ENCODE measurements at regions not wholly inside any gene's neighbourhood (a gene's known extent, or its start where the extent isn't known, plus 50 kb on each side); places are given as distances from the start of the nearest gene placed in this dataset.

DNA sequence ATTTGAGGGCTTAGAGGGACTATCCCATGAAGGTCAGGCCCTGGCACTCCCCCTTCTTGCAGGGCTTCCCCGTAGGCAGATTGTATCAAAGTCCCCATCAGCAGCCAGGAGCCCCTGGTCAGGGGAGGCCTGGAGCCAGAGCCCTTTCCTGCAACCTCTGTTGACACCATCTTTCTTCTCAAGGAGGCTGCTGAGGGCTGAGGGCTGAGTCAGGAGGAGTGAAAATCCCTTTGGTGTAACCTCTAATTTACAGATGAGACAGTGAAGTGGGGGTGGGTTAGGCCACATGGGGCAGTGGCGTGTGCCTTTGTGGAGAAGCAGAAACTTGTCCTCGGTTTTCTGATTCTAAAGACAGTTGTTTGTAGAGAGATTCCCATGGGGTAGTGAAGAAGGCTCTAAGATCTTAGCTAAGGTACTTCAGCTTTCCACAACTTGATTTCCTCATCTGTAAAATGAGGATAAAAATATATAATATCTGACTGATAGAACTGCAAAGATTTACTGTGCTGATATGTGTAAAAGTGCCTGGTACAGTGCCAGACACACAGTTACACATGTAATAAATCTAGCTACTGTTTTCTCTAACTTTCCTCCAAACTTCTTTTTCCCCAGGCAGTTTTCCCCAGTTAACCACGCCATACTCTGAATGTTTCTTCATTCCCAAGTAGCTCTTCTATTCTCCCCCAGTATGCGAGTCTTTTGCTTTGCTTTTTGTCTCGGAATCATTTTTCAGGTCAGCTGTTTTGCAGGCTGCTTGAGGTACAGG, 249.4 kb upstream of the TPM1 start:
- no peak for DNase-seq (ENCODE audit: low read depth in 1 of 2, low spot score in 1 of 2)

DNA sequence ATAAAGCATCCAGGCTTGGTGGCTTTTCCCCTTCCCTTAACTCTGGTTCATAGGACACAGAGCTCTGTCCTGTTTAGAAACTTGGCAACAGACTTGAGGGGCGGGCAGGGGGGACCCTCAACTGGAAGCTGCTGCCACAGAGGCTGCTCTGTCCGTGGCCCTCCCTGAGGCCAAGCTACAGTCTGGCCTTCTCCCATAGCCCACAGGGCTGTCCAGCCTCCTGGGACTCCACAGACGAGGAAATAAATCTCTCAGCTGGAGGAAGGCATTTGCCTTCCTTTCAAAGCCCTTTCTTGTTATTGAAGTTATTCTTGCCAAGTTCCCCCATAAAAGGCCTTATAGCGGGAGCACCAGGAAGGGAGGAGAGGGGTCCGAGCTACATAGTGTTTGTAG, 248.8 kb upstream of the TPM1 start:
- no peak for DNase-seq (ENCODE audit: low read depth in 1 of 2, low spot score in 1 of 2)

DNA sequence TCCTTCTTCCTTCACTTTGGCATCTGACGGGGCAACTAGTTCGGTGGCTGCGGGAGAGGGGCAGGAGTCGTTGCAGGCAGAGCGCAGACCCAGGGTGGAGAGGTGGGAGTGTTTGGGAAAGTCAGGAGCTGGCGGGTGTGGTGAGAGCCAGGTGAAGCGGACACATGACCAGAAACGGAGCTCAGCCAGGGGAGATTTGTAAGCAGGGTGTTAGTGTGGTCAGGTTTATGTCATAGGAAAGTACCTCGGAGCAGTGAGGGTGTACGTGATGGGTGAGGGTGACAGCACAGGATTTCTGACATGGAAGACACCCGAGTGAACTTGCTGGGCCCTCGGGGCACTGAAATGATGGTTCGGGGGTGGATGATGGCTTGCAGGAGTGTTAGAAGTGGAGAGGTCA, 247.4 kb upstream of the TPM1 start:
- DNase-seq (ENCODE audit: low read depth in 1 of 2, low spot score in 1 of 2): no peak

DNA sequence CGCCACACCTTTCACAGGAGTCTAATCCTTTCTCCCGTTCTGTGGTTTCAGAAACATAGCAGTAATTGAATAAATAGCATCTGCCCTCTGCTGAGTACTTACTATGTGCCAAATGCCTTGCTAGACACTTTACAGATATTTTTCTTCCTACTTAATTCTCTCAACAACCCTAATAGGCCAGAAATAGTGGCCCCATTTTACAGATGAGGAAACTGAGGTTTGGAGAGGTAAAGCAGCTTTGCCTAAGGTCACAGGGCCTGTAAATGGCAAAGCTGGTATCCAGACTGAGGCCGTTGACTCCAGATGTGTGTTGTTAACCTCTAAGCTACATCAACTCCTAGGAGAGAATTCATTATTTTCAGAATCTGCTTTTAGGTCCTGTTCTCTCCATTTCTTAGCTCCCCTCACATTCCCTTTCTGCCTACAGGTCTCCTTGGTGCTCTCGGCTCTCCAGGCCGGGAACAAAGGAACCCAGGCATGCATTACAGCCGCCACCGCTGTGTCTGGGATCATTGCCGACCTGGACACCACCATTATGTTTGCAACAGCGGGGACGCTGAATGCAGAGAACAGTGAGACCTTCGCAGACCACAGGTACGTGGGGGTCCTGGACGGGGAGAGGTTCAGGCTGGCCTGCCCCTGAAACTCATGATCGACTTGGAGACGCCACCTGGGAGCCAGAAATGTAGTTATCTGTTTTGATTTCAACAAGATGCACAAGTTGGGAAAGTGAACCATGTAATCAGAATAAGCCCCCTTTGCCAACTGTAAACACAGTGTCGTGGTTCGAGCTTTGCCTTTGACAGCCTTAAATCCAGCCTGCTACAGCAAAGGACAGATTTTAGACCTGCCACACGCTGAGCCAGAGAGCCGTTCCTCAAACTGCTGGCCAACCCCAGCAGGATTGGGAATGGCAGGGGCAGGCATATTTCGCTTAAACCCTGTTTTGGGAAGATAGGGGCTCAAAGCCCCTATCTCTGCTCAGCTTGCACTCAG, 246.5 kb upstream of the TPM1 start:
- no peak for DNase-seq (ENCODE audit: low read depth in 1 of 2, low spot score in 1 of 2)

DNA sequence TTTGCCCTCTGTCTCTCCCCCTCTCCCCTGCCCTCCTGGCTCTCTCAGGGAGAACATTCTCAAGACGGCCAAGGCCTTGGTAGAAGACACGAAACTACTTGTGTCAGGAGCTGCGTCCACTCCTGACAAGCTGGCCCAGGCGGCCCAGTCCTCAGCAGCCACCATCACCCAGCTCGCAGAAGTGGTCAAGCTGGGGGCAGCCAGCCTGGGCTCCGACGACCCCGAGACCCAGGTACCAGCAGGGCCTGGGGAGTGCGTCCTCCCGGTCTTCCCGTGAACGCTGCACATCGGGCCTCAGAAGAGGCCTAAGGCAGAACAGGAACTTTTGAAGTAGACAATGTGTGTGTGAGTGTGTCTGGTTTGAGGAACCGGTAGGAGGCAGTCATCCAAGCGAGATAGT, 245.4 kb upstream of the TPM1 start:
- no peak for DNase-seq (ENCODE audit: low read depth in 1 of 2, low spot score in 1 of 2)

DNA sequence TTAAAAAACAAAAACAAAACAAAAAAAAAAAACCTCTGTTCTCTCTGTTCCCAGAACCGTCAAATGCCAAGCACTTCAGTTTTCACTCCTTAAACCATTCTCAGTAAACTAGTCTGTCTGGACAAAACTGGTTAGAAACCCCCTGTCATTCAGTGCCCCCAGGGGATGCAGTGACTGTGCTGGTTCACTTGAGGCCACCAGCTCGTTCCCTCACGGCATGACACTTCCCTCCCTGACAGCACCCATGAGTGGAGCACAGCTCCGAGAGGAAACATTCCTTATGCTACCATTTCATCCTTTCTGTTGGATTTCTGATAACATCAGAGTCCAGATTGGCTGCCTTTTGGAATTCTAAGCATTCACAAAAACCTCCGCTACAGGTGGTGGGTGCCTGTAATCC, 244.0 kb upstream of the TPM1 start:
- no peak for DNase-seq (ENCODE audit: low read depth in 1 of 2, low spot score in 1 of 2)

DNA sequence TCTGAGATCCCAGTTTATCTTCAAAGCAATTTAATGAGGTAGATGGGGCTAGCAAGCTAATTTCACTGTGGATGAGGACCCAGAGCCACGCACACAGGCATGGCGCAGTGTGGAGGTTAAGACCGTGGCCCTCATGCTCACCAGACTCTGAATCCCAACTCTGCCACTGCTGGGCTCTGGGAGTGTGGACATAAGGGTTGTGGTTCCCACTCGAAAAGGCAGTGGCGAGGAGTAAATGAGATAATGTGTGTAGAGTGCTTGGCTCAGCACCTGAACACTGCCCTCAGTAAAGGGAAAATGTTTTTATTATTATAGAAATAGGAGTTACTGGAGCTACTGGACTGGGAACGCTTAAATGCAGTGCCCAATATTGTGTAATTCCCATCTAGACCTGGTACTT, 243.5 kb upstream of the TPM1 start:
- no peak for DNase-seq (ENCODE audit: low read depth in 1 of 2, low spot score in 1 of 2)

DNA sequence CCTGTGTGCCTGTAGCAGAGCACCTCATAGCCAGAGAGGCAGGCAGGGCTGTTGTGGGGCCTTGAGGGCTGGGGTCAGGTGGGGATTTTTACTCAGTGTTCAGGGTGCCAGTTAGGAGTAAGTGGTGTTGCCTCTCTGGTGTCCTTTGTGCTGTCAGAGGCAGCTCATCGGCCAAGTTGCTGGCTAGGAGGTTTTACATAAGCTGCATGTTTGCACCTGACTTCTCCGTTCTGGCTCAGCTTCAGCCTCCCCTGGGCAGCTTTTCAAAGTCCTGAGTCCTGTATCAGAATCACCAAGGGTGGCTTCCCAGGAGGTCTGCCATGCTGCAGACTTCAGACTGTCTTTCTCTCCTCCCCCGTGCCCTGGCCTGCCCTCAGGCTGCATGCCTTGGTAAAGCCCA, 242.6 kb upstream of the TPM1 start:
- no peak for DNase-seq (ENCODE audit: low read depth in 1 of 2, low spot score in 1 of 2)

DNA sequence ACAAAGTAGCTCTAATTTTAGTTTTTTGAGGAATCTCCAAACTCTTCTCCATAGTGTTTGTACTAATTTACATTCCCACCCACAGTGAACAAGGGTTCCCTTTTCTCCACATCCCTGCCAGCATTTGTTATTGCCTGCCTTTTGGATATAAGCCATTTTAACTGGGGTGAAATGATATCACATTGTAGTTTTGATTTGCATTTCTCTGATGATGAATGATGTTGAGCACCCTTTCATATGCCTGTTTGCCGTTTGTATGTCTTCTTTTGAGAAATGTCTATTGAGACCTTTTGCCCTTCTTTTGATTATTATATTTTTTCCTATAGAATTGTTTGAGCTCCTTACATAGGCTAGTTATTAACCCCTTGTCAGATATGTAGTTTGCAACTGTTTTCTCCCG, 239.9 kb upstream of the TPM1 start:
- DNase-seq (ENCODE audit: low read depth in 1 of 2, low spot score in 1 of 2): no peak

DNA sequence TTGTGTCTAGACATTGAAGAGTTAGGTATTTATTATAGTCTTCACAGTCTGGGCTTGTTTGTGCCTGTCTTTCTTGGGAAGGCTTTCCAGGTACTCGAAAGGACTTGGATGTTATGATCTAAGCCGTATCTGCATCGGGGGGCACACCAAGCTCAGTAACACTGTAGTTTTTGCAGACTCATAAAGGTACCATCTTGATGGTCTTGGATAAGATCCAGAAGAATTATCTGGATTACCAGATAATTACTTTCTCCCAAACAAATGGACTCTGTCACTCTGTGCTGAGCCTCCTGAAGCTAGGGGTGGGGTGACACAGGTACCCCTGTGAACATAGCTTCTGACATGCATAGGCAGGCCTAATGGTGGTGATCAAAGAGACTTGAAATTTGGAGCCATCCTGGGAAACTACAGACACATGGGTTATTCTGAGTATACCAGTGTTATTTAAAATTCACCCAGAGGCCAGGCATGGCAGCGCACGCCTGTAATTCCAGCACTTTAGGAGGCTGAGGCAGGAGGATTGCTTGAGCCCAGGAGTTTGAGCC, 238.6 kb upstream of the TPM1 start:
- DNase-seq (ENCODE audit: low read depth in 1 of 2, low spot score in 1 of 2): no peak

DNA sequence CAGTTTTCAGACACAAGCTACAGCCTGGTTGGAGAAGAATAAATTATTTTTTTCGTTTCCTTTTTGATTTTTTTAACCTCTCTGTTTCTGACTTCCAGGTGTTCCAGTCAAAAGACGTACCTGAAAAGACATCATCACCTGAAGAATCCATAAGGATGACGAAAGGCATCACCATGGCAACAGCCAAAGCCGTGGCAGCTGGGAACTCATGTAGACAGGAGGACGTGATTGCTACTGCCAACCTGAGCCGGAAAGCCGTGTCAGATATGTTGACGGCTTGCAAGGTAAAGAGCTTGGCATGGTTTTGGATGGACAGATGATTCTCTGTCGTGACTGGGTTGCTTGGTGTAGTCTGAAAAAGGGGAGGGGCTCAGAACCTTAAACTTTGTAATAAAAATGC, 237.0 kb upstream of the TPM1 start:
- no peak for DNase-seq (ENCODE audit: low read depth in 1 of 2, low spot score in 1 of 2)

DNA sequence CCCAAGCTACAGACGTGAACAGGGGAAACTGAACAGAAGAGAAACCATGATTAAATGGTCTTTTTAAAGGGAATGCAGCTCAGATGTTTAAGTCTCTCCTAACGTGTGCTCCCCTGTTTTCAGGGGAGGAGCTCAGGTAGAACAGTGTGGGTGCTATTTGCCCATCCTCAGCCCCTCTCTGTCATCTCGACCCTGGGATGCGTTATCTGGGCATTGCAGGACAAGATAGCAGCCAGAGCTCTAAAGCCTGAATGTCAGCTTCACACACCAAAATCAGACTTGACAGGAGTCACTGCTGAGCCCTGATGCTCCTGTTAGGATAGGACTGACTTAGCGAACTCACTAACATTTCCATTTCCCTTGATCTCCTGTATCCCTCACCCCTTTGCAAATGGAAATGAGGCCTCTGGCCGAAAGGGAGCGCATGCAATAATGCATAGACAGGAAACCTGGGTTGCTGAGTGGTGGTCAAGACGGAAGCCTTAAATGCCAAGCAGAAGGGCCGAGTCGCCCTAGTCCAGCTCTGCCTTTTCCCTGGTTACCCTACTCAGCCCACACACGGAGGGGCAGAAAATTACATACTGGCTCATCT, 234.9 kb upstream of the TPM1 start:
- DNase-seq (ENCODE audit: low read depth in 1 of 2, low spot score in 1 of 2): no peak

DNA sequence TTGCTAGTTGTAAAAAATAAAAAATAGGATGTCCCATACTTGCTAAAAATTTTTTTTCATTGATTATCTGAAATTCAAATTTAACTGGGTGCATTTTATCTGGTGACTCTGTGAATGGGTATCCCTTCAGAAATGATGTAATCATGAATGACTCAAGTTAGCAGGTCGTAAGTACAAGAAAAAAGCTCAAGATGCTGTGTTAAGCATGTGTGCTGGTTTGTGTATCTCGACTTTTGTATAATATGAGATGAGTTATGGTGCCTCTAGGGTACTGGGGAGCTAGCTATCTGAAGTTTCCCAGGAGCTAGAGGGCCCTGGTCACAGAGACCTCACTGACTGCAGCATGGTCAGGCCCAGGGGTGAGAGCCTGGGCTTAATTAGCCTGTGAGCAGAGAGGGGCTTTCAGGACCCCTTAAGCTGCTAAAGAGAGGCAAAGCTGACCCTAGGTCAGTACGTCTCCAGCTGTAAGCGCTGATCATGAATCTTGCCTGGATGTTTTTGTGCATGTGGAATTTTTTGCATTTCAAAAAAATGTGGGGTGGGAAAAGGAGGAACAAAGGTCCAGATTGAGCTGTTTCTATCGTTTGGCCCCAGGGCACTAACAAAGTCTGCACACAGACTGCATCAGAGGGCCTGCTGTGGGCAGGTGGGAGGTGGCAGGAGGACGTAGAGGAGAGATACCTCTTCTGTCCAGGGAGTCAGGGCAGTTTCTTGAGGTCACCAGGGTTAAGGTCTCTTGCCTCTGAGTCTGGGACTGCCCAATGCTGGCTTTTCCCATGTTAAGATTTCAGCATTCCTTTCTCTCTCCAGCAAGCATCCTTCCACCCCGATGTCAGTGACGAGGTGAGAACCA, 233.2 kb upstream of the TPM1 start:
- no peak for DNase-seq (ENCODE audit: low read depth in 1 of 2, low spot score in 1 of 2)

DNA sequence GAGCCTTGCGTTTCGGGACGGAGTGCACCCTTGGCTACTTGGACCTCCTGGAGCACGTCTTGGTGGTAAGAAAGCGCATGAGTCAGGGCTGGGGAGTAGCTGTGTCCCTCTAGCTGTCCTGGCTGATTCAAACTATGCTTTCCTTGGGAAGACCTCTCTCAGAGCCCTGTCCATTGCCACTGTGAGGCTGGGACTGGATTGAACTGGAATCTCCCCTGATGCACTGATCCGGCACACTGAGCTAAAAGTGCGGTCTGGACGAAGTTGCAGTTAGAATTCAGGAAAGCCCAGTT, 232.6 kb upstream of the TPM1 start:
- no peak for DNase-seq (ENCODE audit: low read depth in 1 of 2, low spot score in 1 of 2)

DNA sequence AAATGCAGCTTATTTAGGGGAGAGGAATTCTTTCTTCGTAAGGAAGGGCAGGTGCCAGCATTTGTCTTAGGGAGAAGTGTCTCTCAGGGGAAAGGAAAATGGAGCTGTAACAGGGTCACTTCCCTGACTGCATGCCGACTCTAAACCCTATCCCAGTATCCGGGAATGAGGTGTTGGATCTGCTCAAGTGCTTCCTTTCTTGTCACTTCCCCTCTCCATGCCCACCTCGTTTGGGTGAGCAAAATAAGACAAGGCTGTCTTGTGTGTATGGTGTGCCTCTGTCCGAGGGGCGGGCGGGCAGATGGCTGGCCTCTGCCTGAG, 230.1 kb upstream of the TPM1 start:
- DNase-seq (ENCODE audit: low read depth in 1 of 2, low spot score in 1 of 2): no peak

DNA sequence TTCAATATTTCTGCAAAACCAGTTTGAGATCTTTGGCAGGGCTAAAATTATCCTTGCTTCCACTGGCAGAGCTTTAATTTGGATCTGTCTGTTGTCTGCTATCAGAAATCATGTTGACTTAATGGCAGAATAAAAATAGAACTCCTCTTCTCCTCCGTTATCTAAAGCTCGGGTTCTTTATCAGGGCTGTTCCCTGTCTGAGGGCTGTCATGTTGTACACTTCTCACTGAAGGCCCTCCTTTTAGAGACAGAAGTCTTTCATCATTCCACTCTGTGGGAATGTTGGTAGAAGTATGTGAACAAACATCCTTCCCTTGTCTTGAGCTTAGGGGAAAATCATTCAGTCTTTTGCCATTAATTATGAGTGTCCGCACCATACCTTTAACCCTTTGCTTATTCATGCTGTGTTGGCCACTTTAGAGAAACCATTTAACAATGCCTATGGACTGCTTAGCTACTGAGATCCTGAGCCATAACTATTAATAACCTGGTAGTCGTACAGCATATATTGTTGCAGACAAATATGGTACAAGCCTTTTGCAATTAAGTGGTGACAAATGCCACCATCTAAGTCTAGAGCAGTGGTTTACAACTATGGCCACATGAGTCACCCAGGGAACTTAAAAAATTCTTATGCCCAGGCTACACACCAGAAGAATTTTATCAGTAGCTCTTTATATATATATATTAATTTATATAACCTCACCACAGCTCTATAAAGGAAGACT, 226.0 kb upstream of the TPM1 start:
- DNase-seq (ENCODE audit: low read depth in 1 of 2, low spot score in 1 of 2): no peak

DNA sequence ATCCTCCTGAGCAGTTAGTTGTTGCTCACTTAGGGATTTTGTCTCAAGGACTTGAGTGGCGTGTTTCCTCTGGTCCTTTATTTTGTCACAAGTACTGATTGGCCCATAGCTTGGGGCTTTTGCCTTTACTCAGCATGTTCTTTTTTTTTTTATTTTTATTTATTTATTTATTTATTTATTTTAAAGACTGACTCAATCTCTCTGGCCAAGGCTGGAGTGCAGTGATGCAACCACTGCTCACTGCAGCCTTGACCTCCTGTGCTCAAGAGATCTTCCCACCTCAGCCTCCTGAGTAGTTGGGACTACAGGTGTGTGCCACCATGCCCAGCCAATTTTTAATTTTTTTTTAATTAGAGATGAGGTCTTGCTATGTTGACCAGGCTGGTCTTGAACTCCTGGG, 223.9 kb upstream of the TPM1 start:
- no peak for DNase-seq (ENCODE audit: low read depth in 1 of 2, low spot score in 1 of 2)

DNA sequence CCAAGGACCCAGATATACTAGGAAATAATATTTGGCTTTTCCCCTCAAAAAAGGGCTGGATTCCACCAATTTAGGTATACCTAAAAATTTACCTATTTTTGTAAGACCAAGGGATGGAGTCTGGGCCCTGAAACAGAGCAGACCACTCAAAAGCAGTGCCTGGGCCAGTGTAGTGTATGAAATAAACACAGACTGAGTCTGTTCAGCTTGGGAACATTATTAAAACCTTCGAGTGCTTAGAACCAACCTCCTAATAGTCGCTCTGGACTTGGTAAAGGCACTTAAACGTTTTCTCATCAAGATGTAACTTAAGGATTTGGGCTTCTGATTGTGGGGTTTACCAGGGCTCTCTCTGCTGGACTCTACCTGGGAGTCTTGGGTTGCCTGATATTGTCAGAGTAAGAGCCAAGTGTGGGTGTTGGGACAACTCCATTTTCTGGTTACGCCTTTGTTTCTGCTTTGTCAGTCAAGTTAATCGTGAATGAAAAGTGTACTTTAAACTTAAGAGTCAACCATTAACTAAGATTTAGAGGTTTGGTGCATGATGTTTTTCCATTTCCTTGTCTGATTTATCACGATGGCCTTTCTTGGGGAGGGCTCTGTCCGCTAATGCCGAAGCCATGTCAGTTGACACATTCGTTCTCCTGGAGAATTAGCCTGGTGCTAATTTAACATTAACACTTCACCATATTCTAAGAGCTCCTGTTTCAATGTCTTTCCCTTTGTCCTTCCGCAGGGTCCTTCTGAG, 221.0 kb upstream of the TPM1 start:
- no peak for DNase-seq (ENCODE audit: low read depth in 1 of 2, low spot score in 1 of 2)

DNA sequence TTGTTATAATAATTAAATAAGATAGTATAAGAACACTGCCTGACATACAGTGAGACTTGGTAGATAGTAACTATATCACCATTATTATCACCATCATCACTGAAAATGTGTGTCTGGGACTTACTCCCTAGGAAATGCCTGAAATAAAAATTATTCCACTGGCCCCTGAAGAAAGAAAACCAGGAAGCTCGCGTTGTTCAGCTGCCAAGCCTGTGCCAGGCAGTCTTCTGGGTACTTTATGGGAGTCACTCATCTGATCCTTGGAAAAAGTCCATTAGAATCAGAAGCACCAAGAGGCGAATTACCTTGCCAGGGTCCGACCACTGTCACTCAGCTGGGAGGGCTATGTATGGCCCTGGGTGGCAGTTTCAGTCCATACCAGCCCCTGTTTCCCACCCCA, 220.3 kb upstream of the TPM1 start:
- DNase-seq (ENCODE audit: low read depth in 1 of 2, low spot score in 1 of 2): no peak

DNA sequence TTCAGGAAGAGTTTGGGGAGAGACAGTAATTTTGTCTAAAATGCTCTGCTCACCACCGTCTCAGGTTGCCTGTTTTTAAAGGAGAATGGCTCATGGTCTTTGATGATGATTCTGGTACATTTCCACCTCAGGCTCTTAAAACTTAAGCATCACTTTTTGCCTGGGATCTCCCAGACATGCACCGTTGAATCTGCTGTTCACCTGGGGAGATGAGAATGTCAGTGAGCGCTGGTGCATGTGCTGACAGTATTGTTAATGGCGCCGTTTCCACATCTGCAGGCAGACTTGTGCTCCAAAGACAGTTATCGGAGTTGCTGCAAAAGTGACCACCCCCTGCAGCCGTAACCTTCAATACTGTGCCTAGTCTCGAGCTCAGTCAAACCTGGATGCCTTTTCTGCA, 219.0 kb upstream of the TPM1 start:
- DNase-seq (ENCODE audit: low read depth in 1 of 2, low spot score in 1 of 2): no peak
